Peyer's patch (tissue), 4 donors: ENCODE measurements at regions not wholly inside any gene's neighbourhood (a gene's known extent, or its start where the extent isn't known, plus 50 kb on each side); places are given as distances from the start of the nearest gene placed in this dataset.
A peak's percentile ranks its signal among the peaks of the same experiment; 100 is the strongest.
"Not testable (repeated sequence)": the region's sequence is repeated elsewhere in the genome, so short reads cannot be mapped to it uniquely, and the experiment has no call there.

ENCODE experiments used
- DNase-seq, 3 donors: peaks; one replicate each; pipeline ENCODE4 v3.0.0-alpha.2; 2017 to 2019
- H3K27ac ChIP-seq, 4 donors: fragments of 200-600 bp; sonication (generic); one replicate each; pipeline ENCODE4 v1.5.1; 2016 to 2019
- H3K27me3 ChIP-seq, 2 donors: fragments of 200-600 bp; sonication (generic); one replicate each; pipeline ENCODE4 v1.5.1; 2019
- H3K36me3 ChIP-seq, 3 donors: fragments of 200-600 bp; sonication (generic); one replicate each; pipeline ENCODE4 v1.5.1; 2016 to 2019
- H3K4me1 ChIP-seq, 4 donors: fragments of 200-600 bp; sonication (generic); one replicate each; pipeline ENCODE4 v1.5.1; 2016 to 2019
- H3K4me3 ChIP-seq, 4 donors: fragments of 200-600 bp; sonication (generic); 1 replicate in 3 of 4; 2 replicates in 1 of 4; pipeline ENCODE4 v1.5.1; 2016 to 2019; ENCODE audit warnings: mild to moderate bottlenecking in 1 of 4
- H3K9me3 ChIP-seq, 4 donors: fragments of 200-600 bp; sonication (generic); one replicate each; pipeline ENCODE4 v1.5.1; 2016 to 2019; ENCODE audit warnings: mild to moderate bottlenecking in 1 of 4
- POLR2A ChIP-seq, 2 donors: fragments of 450-650 bp; IDR thresholded peaks; one replicate each; pipeline ENCODE4 v1.5.1; 2017; ENCODE audit warnings: antibody characterized with exemption in 2 of 2, mild to moderate bottlenecking in 2 of 2, moderate library complexity in 2 of 2
- TF ChIP-seq, protein P1 (sequence below), 6 experiments: fragments of 450-650 bp in 4 of 6; fragments of 200-600 bp in 2 of 6; sonication (generic) in 1 of 6; IDR thresholded peaks; one replicate each; pipeline ENCODE4 v1.5.1; 2017 to 2019; ENCODE audit warnings: antibody characterized with exemption in 6 of 6, mild to moderate bottlenecking in 3 of 6, moderate library complexity in 1 of 6

DNA sequence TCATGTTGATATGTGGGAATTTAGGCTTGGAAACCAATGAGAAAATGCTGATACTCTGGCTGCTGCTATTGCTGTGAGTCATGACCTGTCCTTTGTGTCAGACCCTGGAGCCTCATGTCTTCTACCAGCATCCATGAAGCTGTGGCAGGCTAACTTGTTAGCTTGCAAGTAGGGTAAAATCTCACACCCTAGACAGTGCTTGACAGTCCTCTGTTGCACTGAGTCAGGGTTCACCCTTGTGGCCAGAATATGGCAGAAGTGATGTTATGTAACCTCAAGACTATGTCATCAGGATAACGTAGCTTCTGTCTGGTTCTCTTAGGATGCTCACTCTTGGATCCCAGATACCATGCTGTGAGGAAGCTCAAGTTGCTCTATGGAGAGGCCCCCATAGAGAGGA, 110.8 kb downstream of the LHX2 start:
- H3K27ac ChIP-seq = no peak overlapping the region
- TF ChIP-seq, protein P1, sequence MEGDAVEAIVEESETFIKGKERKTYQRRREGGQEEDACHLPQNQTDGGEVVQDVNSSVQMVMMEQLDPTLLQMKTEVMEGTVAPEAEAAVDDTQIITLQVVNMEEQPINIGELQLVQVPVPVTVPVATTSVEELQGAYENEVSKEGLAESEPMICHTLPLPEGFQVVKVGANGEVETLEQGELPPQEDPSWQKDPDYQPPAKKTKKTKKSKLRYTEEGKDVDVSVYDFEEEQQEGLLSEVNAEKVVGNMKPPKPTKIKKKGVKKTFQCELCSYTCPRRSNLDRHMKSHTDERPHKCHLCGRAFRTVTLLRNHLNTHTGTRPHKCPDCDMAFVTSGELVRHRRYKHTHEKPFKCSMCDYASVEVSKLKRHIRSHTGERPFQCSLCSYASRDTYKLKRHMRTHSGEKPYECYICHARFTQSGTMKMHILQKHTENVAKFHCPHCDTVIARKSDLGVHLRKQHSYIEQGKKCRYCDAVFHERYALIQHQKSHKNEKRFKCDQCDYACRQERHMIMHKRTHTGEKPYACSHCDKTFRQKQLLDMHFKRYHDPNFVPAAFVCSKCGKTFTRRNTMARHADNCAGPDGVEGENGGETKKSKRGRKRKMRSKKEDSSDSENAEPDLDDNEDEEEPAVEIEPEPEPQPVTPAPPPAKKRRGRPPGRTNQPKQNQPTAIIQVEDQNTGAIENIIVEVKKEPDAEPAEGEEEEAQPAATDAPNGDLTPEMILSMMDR (IDR thresholded peaks at IDR 0.05) = no peak
- TF ChIP-seq POLR2A (IDR thresholded peaks at IDR 0.05) = no peak
- no peaks in the 10 kb centered on the region for H3K36me3 ChIP-seq
- no peaks in the 10 kb centered on the region for H3K27me3 ChIP-seq
- H3K4me3 ChIP-seq = no peak overlapping the region
- peaks cover 0 to 7% (median 0%) of the 10 kb centered on the region in 4 donors for H3K9me3 ChIP-seq
- H3K4me1 ChIP-seq = no peaks in the 10 kb centered on the region
- no peak for DNase-seq

DNA sequence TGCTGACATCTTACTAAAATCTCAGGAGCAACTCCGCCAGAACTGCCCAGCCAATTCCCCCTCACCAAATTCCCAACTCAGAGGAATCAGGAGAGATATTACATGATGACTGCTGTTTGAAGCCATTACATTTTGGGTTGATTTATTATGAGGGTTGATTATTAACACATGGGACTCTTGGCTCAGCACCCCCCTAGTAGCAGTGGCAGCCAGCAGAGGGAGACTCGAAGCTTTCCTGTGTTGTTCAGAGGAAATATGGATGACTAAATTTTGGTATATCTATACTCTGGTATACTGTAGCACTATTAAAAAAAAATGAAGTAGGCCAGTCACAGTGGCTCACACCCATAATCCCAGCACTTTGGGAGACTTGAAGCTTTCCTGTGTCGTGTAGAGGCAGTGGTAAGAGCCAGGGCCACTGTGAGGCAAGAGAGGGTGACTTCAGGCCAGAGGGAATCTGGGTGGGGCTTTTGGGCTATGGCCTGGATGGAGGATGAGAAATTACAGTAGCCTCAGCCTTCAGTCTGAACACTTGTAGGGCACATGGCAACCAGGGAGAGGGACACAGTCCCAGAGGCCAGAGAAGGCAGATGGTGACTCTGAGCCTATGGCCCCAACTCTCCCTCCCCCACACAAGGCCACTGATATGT, 111.4 kb downstream of the LHX2 start:
- H3K27ac ChIP-seq = no peak overlapping the region
- H3K4me1 ChIP-seq = no peaks in the 10 kb centered on the region
- H3K36me3 ChIP-seq = no peaks in the 10 kb centered on the region
- no peaks in the 10 kb centered on the region for H3K27me3 ChIP-seq
- no peak for DNase-seq
- no peak for TF ChIP-seq POLR2A (IDR thresholded peaks at IDR 0.05)
- TF ChIP-seq, protein P1 (IDR thresholded peaks at IDR 0.05) = peak in 1 of 6 experiments; percentile 24
- no peak overlapping the region for H3K4me3 ChIP-seq
- peaks cover 0 to 7% (median 0%) of the 10 kb centered on the region in 4 donors for H3K9me3 ChIP-seq

DNA sequence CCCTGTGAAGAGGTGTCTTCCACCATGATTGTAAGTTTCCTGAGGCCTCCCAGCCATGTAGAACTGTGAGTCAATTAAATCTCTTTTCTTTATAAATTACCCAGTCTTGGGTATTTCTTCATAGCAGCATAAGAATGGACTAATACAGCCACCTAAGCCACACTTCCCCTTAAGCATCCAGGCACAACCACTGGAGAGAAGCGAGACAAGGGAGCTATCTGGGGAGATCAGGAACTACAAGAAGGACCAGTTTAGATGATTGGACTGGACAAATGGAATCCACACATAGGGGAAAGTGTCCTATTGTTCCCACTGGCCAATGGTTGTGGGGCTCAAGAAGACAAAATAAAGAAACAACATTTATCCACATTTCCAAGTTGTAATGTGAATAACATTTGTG, 112.1 kb downstream of the LHX2 start:
- not testable (repeated sequence) for H3K4me1 ChIP-seq, H3K9me3 ChIP-seq, H3K27ac ChIP-seq, H3K36me3 ChIP-seq, H3K4me3 ChIP-seq, H3K27me3 ChIP-seq, DNase-seq

DNA sequence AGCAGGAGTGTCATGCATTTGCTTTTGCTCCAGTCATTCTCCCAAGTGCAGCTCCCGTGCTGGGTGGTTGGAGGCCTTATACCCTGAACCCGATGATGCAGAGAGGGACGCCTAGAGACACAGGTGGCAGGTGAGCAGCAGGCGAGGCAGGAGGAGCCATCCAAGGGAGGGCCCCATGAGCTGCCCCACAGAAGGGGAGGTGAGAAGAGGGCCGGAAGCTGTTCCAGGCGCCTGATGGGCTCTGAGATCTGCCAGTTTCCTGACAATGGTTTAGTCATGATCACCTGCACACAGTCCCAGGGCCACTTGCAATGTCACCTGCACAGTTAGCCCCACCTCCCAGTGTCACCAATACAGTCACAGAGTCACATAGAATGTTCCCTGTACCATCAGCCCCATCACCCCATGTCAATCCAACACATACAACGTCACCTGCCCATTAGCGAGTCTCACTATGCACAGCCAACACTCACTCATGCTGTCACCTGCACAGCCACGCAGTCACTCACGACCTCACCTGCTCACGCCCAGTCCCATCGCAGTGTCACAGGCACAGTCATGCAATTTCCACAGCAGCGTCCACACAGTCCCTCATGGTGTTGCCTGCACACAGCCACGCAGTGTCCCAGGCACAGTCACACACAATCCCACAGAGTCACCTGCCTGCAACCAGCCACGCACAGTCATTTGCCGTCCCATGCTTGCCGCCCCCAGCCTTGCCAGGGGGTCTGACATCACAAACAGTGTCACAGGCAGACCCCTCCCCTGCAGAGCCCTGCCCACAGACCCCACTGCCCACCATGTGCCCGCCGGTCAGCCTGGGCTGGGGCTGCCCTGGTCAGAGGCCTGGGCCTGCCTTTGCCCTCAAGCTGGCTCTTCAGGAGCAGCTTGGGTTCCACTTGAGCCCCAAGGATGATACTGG, 113.4 kb downstream of the LHX2 start:
- Histone ChIP-seq H3K27me3 (no peaks in the 10 kb centered on the region), H3K9me3 (peaks cover 0 to 7% (median 0%) of the 10 kb centered on the region in 4 donors), H3K27ac (no peak overlapping the region), H3K4me1 (no peaks in the 10 kb centered on the region), H3K4me3 (no peak overlapping the region), H3K36me3 (no peaks in the 10 kb centered on the region)
- TF ChIP-seq, protein P1 (IDR thresholded peaks at IDR 0.05) = no peak
- no peak for DNase-seq

DNA sequence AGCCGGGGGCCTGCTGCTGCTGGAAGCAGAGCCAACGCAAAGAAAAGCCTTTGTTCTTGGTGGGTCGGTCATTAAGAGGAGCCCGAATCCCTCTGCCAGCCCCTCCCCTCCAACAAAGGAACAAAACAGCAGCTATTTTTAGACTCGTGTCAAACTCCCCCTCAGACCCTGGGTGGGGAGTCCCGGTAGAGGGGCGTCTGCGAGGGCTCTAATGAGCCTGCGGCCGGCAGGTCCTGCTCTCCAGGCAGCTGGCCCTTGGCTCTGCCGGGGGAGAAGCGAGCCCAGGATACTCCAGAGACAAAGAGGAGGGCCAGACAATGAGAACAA, 114.0 kb downstream of the LHX2 start:
- Histone ChIP-seq H3K9me3 (peaks cover 0 to 7% (median 0%) of the 10 kb centered on the region in 4 donors), H3K27ac (no peak overlapping the region), H3K4me3 (no peak overlapping the region), H3K27me3 (no peaks in the 10 kb centered on the region), H3K4me1 (no peaks in the 10 kb centered on the region), H3K36me3 (no peaks in the 10 kb centered on the region)
- no peak for TF ChIP-seq POLR2A (IDR thresholded peaks at IDR 0.05)
- TF ChIP-seq, protein P1 (IDR thresholded peaks at IDR 0.05) = no peak
- DNase-seq = no peak
